ENCODE measurements at regions not wholly inside any gene's neighbourhood (a gene's known extent, or its start where the extent isn't known, plus 50 kb on each side); places are given as distances from the start of the nearest gene placed in this dataset.

- intact Hi-C loops (cut with DNase I), result no loop called here
- DNase-seq (ENCODE audit: low spot score) (no peak), ATAC-seq (no peak)
These were observed 66.7 kb upstream of the EZH2 start for GRCh38 chr7:148950806-148951205.

GRCh38 chr7:148944935-148945934 is 61.1 kb upstream of the EZH2 start:
- intact Hi-C loops (cut with DNase I), result no loop called here
- ATAC-seq (peak; percentile 23), DNase-seq (ENCODE audit: low spot score) (no peak)

GRCh38 chr7:148941598-148942275 is 57.6 kb upstream of the EZH2 start:
- intact Hi-C loops (cut with DNase I), result no loop called here
- peak; percentile 60 for ATAC-seq
- DNase-seq (ENCODE audit: low spot score), result no peak

GRCh38 chr7:148940702-148941597 is 56.9 kb upstream of the EZH2 start:
- peak; percentile 86 for DNase-seq (ENCODE audit: low spot score)
- peak; percentile 96 for ATAC-seq
- intact Hi-C loops (cut with DNase I), result no loop called here

- DNase-seq (ENCODE audit: low spot score), result no peak
- no peak for ATAC-seq
These were observed 55.2 kb upstream of the EZH2 start for GRCh38 chr7:148939128-148939755.

GRCh38 chr7:148935451-148935850 is 51.4 kb upstream of the EZH2 start:
- intact Hi-C loops (cut with DNase I), result no loop called here
- ATAC-seq (no peak), DNase-seq (ENCODE audit: low spot score) (no peak)

More at GRCh38 chr7:148939128-148939755, 55.2 kb upstream of the EZH2 start:
- intact Hi-C loops (cut with DNase I), result no loop called here
